Erythroblast (primary cell): ENCODE measurements at regions not wholly inside any gene's neighbourhood (a gene's known extent, or its start where the extent isn't known, plus 50 kb on each side); places are given as distances from the start of the nearest gene placed in this dataset.

ENCODE experiments used
- GATA1 ChIP-seq: IDR thresholded peaks from 2 replicates; pipeline ENCODE4 v1.6.1; 2011; ENCODE audit warnings: low read depth, mild to moderate bottlenecking, control low read depth, low read length, moderate library complexity
- POLR2A ChIP-seq: IDR thresholded peaks from 2 replicates; pipeline ENCODE4 v1.6.1; 2011; ENCODE audit warnings: mild to moderate bottlenecking, low read length

DNA sequence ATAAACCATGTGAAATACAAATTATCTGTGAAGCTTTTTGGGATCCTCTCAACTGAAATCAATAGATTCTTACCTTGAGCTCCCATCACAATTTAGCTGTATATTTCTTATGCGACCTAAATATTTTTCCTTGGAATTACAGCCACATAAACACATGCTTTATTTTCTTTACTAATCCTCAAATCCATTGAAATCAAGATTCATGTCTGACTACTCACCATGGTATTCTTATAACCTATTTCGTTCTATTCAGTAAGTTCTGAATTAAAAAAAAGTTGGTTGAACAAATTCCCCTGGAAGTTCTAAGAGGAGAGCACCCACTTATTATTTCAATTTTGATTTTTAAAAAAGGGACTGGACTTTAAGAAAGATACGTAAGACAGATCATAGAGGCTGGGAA lies 292.1 kb upstream of the ATP2B1 start:
- TF ChIP-seq POLR2A = no peak
- no peak for TF ChIP-seq GATA1
